Left hindlimb (tissue), 1 donor: ENCODE measurements at regions not wholly inside any gene's neighbourhood (a gene's known extent, or its start where the extent isn't known, plus 50 kb on each side); places are given as distances from the start of the nearest gene placed in this dataset.

Experiments
- DNase-seq: peaks from one replicate; pipeline ENCODE4 v3.0.0-alpha.2; 2018

DNA sequence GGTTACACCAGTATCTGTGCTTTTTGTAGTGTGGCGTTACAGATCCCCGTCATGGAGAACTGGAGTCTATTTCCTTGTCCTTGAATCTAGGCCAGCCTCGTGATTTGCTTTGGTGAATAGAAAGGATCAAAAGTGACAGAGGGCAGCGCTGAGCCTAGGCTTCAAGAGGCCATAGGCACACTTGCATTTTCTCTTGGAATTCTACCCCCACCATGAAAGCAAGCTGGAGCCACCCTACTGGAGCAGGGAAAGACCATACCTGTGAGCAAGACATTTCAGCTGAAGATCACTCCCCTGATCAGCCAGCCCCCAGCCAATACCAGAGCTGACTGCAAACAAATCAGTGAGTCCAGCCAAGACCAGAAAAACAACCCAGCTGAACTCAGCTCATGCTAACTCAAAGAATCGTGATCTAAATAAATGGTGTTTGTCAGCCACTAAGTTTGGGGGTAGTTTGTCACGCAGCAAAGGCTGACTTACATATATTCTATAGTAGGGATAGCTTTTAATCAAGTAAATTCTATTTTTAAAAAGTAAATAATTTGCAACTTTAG, 521.9 kb upstream of the TBX3 start:
- DNase-seq, result no peak

- DNase-seq, result no peak
Measured at GRCh38 chr12:115204957-115205754, 521.2 kb upstream of the TBX3 start.

DNA sequence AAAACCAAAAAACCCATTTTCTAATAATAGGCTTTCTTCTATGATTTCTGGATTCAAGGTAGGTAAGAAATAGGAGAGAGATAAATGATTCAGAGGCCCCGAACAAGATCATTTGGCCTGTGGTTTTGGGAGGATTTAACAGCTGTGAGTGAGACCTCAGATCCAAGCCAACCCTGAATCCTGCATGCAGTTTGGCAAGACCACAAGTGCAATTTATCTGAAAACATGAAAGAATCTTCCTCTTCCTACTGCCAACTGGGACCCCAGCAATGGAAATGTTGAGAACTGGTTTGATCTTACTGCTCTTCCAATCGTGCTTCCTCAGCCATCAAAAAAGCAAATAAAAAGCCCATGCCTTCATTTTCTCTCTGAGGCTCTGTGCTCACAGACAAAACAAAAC, 519.7 kb upstream of the TBX3 start:
- DNase-seq, result peak; percentile 48

DNA sequence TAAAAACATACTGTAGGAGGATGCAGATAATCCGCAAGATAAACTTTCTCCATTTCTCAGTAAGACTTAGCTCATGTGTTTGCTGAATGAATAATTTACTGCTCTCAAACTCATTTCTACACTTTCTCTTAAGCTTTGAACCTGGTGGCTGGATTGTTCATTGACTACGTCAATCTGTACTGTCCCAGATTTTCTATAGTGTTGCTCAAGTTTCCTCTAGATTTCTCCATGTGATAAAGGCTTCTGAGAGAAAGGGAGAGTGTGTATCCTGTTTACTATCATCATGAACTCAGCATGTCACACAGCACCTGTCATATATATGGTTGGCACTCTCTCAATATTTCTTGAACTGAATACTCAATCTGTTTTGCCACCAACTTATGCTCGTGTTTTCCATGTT, 518.0 kb upstream of the TBX3 start:
- no peak for DNase-seq

DNA sequence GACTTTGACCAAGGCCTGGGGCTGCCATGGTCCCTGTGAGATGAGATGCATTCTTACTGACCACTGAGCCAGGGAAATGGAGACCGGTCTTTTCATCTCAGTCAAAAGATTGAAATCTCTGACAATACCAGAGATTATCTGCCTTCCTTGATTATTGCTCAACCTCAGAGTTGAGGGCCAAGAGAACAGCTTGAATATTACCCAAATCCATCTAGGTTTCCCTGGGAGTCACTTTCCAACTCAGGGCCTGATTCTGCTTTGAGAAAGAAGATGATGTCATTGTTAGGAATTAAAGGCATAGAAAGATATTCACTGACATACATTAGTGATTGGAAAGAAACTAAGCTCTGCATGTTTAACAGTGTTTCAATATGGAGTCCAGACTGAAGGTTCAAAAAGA, 515.9 kb upstream of the TBX3 start:
- no peak for DNase-seq

DNA sequence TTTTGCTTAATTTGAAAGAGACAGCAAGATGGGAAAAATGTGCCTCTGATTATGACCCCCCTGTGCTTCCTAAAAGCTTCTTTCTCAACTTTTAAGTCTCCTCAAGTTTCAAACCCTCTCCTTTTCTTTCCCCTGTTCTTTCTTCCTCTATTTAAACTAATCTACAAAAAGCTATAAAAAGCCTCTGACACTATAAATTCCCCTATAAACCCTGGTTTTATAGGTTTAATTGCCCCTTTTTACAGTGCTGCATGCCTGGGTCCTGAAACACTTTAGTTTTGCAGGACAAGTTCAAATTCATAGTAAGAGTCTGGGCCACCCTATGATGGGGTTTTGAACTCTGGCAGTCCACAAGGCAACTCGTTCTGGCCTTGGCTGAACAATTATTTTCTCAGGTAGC, 510.9 kb upstream of the TBX3 start:
- no peak for DNase-seq

GRCh38 chr12:115194448-115194847, 510.5 kb upstream of the TBX3 start:
- no peak for DNase-seq

DNA sequence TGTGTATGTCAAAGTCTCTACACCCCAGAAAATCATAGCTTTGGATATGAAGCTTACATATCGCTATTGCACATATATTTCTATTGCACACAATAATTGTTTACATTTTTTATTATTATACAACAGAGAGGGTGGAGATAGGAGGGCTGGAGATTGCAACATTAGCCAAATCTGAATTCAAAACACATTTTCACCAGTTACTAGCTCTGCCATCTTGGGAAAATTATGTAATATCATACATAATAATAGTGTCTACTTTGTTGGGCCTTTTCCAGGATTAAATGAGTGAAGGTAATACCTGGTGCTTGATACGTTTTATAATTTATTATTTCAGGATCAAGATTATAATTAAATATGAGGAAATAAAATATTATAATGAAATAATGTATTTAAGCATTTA, 507.4 kb upstream of the TBX3 start:
- DNase-seq, result no peak

- DNase-seq, result no peak
Measured at GRCh38 chr12:115190010-115190770, 506.2 kb upstream of the TBX3 start.

DNA sequence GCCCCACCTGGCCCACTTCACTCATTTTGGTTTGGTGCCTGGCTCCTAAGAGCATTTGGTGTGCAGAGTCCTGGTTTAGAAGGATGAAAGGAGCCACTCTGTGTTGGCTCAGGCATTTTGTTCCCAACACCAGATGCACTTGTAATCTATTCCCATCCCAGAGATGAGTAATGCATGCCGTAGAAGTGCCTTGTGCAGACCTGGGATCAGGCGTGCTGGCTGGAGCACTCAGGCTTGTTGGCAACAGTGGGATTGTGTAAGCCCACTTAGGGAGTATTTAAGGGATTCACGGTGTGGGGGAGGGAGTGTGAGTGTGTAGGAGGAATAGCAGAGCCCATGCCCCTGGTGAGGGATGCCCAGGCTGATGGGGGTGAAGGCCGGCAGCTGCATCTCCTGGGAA, 501.5 kb upstream of the TBX3 start:
- DNase-seq, result no peak

- no peak for DNase-seq
Measured at GRCh38 chr12:115183752-115184151, 499.8 kb upstream of the TBX3 start.

DNA sequence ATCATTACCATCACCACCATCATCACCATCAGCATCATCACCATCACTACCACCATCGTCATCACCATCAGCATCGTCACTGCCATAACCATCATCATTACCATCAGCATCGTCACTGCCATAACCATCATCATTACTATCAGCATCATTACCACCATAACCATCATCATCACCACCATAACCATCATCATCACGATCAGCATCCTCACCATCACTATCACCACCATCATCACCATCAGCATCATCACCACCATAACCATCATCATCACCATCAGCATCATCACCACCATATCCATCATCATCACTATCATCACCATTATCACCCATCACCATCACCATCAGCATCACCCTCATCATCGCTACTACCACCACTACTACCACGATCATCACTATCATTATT, 493.9 kb upstream of the TBX3 start:
- DNase-seq, result no peak

GRCh38 chr12:115176741-115177400, 492.9 kb upstream of the TBX3 start:
- DNase-seq, result no peak

DNA sequence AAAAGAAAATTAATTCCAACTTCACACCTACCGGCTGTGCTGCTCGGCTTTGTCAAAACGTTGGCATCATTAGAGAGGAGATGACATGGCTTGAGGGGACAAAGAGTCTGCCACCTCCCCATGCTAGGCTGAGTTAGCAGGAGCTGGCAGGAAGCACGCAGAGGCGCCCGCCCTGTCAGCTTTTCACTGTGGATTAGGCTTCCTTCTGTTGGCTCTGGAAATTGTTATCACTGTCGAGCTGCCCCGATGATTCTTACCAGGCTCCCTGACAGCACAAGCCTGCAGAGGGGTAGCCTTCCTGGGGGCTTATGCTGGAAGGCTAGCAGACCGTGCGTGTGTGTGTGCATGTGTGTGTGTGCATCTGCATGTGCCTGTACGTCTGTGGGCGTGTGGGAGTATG, 490.9 kb upstream of the TBX3 start:
- no peak for DNase-seq

- DNase-seq, result no peak
Measured at GRCh38 chr12:115172521-115172920, 488.5 kb upstream of the TBX3 start.

DNA sequence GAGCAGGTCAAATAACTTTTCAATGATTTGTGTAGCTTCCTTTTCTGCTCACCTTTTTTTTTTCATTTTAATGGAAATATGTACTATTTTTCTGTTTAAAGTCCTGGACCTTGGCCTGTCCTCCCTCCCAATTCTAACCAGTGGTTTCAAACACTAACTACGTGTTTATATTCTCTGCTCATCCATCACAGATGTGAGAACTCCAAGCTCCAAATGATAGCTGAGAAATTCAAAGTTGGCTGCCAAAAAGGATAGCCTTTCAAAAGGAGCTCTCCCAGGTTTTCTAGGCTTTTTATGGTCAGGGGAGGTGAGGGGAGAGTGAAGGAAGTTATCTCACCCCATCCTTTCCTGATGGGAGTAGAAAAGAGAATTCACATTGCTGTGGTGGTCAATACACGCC, 486.0 kb upstream of the TBX3 start:
- no peak for DNase-seq

- DNase-seq, result no peak
Measured at GRCh38 chr12:115166698-115167315, 482.8 kb upstream of the TBX3 start.

- no peak for DNase-seq
Measured at GRCh38 chr12:115163710-115164109, 479.7 kb upstream of the TBX3 start.

GRCh38 chr12:115160271-115161128, 476.5 kb upstream of the TBX3 start:
- DNase-seq, result no peak

- DNase-seq, result no peak
Measured at GRCh38 chr12:115158816-115159215, 474.8 kb upstream of the TBX3 start.

DNA sequence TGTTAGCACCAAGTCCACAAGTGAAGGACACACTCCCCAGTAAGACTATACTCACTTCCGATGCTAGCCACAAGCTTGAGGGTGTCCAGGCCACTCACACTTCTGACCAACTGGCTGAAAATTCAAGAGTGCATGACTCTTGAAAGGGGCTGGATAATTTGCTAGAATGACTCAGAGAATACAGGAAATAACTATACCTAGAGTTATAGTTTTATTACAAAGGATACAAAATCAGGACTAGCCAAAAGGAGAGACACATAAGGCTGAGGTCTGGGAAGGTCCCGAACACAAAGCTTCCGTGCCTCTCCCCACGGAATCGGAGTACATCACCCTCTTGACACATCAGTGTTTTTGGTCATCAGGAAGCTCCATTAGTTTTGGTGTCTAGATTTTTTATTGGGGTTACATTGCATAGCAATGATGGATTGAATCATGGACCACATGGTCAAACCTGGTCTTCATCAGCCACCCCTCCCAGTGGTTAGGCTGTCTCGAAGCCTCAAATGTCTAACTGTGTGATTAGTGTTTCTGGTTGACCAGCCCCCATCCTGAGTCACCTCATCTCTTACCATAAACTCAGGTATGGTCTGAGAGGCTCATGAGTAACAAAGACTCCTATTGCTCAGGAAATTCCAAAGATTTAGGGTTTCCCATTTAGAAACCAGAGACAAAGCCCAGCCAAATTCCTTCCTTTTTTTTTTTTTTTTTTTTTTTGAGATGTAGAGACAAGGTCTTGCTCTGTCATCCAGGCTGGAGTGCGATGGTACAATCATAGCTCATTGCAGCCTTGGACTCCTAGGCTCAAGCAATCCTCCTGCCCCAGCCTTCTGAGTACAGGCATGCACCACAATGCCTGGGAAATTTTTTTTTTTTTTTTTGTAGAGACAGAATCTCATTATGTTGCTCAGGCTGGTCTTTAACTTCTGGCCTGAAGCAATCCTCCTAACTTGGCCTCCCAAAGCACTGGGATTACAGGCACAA, 472.0 kb upstream of the TBX3 start:
- no peak for DNase-seq
